Heart left ventricle (tissue), 13 donors: ENCODE measurements at regions not wholly inside any gene's neighbourhood (a gene's known extent, or its start where the extent isn't known, plus 50 kb on each side); places are given as distances from the start of the nearest gene placed in this dataset.

ENCODE experiments used
- POLR2A ChIP-seq, 2 donors: fragments of 450-650 bp; IDR thresholded peaks; one replicate each; pipeline ENCODE4 v1.6.1; 2017; ENCODE audit warnings: antibody characterized with exemption in 2 of 2, mild to moderate bottlenecking in 2 of 2, moderate library complexity in 2 of 2
- TF ChIP-seq, protein P1 (sequence below), 12 donors: fragments of 200-600 bp; sonication (generic) in 4 of 12; IDR thresholded peaks; one replicate each; pipeline versions ENCODE4 v1.5.0 to v1.8.0; 2018 to 2022; ENCODE audit warnings: antibody characterized with exemption in 12 of 12, mild to moderate bottlenecking in 5 of 12
- donor health status: ischemic (EF 13 %, LVEDD 7.1; RV severe dilation, severe dysfunction).
- donor health status: DM: no; HTN: yes; CAD: no.
- donor health status: DM: no; HTN: no; CAD: no.
- donor health status: ischemic (EF 25% LVEDD 6.9; RV normal size, moderate dysfunction).
- donor health status: ischemic (EF 25% LVEDD 5.7; RV mildly dilated, moderate dysfunction).
- donor health status: ischemic (EF 35%, LVEDD 5.7; RV mildly dilated, moderate dysfunction).
- donor health status: nonischemic (EF 11% LVEDD 7.7; RV severe dilation, severe dysfunction).
- donor health status: DM: yes; HTN: yes; CAD: no.
- donor health status: PGD.
- donor health status: ischemic (EF 29% LVEDD 5.4; RV normal size, mild dysfunction).
- donor health status: nonischemic (EF 23%, LVEDD 6.1; RV moderate dilation, normal function).

DNA sequence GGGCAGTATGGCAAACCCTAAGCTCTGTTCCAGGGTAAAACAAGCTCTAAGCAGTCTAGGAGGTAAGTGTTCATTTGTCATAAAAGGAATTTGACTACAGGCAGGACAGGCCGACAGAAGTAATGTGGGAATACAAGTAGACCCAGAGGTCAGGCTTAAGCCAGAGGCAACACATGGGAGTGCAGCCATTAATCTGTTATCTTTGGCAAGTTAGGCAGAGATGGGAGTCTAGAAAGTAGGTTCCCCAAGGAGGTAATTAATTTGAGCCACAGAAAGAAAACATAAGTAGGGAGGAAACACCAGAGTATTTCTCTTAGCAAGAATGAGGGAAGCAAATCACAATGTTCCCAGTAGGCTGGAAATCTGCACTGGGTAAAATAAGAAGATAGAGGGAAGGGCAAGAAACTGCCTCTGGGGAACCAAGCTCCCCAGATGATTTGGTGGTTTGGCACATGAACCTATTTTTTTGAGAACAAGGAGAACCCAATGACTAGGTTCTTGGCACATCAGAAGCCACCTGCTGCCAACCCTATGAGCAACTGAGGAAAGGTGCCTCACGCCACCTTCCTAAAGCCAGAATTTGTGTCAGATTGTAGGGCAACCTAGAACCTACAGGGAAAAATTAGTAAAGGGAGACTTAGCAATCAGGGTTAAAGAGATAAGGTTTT, 636.4 kb upstream of the PLXNA2 start:
- TF ChIP-seq, protein P1, sequence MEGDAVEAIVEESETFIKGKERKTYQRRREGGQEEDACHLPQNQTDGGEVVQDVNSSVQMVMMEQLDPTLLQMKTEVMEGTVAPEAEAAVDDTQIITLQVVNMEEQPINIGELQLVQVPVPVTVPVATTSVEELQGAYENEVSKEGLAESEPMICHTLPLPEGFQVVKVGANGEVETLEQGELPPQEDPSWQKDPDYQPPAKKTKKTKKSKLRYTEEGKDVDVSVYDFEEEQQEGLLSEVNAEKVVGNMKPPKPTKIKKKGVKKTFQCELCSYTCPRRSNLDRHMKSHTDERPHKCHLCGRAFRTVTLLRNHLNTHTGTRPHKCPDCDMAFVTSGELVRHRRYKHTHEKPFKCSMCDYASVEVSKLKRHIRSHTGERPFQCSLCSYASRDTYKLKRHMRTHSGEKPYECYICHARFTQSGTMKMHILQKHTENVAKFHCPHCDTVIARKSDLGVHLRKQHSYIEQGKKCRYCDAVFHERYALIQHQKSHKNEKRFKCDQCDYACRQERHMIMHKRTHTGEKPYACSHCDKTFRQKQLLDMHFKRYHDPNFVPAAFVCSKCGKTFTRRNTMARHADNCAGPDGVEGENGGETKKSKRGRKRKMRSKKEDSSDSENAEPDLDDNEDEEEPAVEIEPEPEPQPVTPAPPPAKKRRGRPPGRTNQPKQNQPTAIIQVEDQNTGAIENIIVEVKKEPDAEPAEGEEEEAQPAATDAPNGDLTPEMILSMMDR (IDR thresholded peaks at IDR 0.05) = no peak
- TF ChIP-seq POLR2A (IDR thresholded peaks at IDR 0.05) = no peak
